HepG2 (cell line): ENCODE measurements at regions not wholly inside any gene's neighbourhood (a gene's known extent, or its start where the extent isn't known, plus 50 kb on each side); places are given as distances from the start of the nearest gene placed in this dataset.

Experiments
- ATF5 ChIP-seq: sonication (generic); formaldehyde crosslinking; IDR thresholded peaks from 2 replicates; pipeline ENCODE4 v1.4.0; 2020; ENCODE audit warnings: mild to moderate bottlenecking, low read depth, missing genetic modification reagents
- ATRX ChIP-seq: sonication (generic); formaldehyde crosslinking; IDR thresholded peaks from 2 replicates; pipeline ENCODE4 v1.4.0; 2020; ENCODE audit warnings: missing genetic modification reagents, borderline replicate concordance
- EHMT2 ChIP-seq: fragments of 200-600 bp; sonication (generic); IDR thresholded peaks from 2 replicates; pipeline ENCODE4 v1.7.0; 2017; ENCODE audit warnings: antibody characterized with exemption, low read depth, low read length, borderline replicate concordance
- IKZF1 ChIP-seq: fragments of 450-650 bp; IDR thresholded peaks from 2 replicates; pipeline ENCODE4 v1.7.1; 2016
- NONO ChIP-seq, 2 experiments: fragments of 450-650 bp in 1 of 2; sonication (generic) in 1 of 2; formaldehyde crosslinking in 1 of 2; IDR thresholded peaks in 1 of 2; conservative IDR thresholded peaks in 1 of 2; 2 replicates each; pipeline versions ENCODE4 v1.6.1 to v1.8.0; 2017 to 2022; ENCODE audit warnings: mild to moderate bottlenecking in 1 of 2, missing genetic modification reagents in 1 of 2, moderate library complexity in 1 of 2
- NR0B2 ChIP-seq: sonication (generic); formaldehyde crosslinking; IDR thresholded peaks from 2 replicates; pipeline ENCODE4 v1.4.0; 2020; ENCODE audit warnings: mild to moderate bottlenecking, missing genetic modification reagents
- PATZ1 ChIP-seq: sonication (generic); formaldehyde crosslinking; IDR thresholded peaks from 2 replicates; pipeline ENCODE4 v1.4.0; 2020; ENCODE audit warnings: missing genetic modification reagents
- SAP130 ChIP-seq: IDR thresholded peaks from 2 replicates; pipeline ENCODE4 v1.6.1; 2016; ENCODE audit warnings: low read depth
- SMAD3 ChIP-seq: sonication (generic); formaldehyde crosslinking; IDR thresholded peaks from 2 replicates; pipeline ENCODE4 v1.4.0; 2020; ENCODE audit warnings: missing genetic modification reagents
- ZNF570 ChIP-seq: sonication (generic); formaldehyde crosslinking; IDR thresholded peaks from 2 replicates; pipeline ENCODE4 v1.4.0; 2020; ENCODE audit warnings: mild to moderate bottlenecking, missing genetic modification reagents, borderline replicate concordance
- ZSCAN21 ChIP-seq: sonication (generic); formaldehyde crosslinking; IDR thresholded peaks from 2 replicates; pipeline ENCODE4 v1.8.0; 2022; ENCODE audit warnings: mild to moderate bottlenecking, missing genetic modification reagents, moderate library complexity, borderline replicate concordance
- TF ChIP-seq, protein P1 (sequence below): sonication (generic); formaldehyde crosslinking; IDR thresholded peaks from 2 replicates; pipeline ENCODE4 v1.5.0; 2020; ENCODE audit warnings: mild to moderate bottlenecking, missing genetic modification reagents

DNA sequence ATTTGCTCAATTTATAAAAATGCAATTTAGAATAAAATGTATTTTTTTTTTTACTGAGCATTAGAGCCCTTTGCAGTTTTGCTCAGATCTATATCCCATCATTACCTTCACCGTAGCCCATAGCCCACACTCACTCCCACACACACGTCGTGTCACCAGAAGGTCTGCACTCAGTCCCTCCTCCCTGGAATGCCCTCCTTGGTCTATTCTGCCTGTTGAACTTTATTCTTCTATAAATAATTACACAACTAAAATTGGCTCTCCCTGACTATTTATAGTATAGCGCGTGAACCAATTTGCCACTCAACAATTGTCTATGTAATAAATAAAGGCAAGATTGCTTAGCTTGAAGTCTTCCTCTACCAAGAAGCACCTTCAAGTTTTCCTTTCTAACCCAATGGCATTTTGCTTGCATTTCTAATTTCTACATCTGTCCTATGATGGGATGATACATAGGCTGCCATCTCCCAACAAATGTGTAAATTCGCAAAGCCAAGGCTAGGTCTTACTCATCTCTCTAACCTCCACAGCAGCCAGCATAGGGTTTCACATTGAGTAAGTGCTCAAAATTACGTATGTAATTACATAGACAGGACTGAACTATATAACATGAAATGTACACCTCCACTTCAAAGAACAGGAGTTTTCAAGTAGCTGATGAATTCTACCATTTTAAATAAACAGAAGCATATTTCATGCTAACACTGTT is 172.0 kb upstream of the HES1 start (continued):
- TF ChIP-seq, protein P1, sequence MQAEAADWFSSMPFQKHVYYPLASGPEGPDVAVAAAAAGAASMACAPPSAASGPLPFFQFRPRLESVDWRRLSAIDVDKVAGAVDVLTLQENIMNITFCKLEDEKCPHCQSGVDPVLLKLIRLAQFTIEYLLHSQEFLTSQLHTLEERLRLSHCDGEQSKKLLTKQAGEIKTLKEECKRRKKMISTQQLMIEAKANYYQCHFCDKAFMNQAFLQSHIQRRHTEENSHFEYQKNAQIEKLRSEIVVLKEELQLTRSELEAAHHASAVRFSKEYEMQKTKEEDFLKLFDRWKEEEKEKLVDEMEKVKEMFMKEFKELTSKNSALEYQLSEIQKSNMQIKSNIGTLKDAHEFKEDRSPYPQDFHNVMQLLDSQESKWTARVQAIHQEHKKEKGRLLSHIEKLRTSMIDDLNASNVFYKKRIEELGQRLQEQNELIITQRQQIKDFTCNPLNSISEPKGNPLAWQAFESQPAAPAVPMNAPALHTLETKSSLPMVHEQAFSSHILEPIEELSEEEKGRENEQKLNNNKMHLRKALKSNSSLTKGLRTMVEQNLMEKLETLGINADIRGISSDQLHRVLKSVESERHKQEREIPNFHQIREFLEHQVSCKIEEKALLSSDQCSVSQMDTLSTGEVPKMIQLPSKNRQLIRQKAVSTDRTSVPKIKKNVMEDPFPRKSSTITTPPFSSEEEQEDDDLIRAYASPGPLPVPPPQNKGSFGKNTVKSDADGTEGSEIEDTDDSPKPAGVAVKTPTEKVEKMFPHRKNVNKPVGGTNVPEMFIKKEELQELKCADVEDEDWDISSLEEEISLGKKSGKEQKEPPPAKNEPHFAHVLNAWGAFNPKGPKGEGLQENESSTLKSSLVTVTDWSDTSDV (CRISPR knock-in tag) = no peak
- TF ChIP-seq ZSCAN21 (CRISPR knock-in tag) (no peak), NONO (IDR thresholded peaks at IDR 0.05) (no peak), NONO (CRISPR knock-in tag; conservative IDR thresholded peaks at IDR 0.05) (no peak), PATZ1 (CRISPR knock-in tag) (no peak), NR0B2 (no peak), IKZF1 (no peak), EHMT2 (no peak), ATRX (CRISPR knock-in tag) (no peak), SAP130 (CRISPR knock-in tag) (no peak), SMAD3 (CRISPR knock-in tag) (no peak), ATF5 (no peak), ZNF570 (CRISPR knock-in tag) (no peak)
- TF ChIP-seq, all 625 proteins: peak for 0
